ENCODE measurements at regions not wholly inside any gene's neighbourhood (a gene's known extent, or its start where the extent isn't known, plus 50 kb on each side); places are given as distances from the start of the nearest gene placed in this dataset.
A peak's percentile ranks its signal among the peaks of the same experiment; 100 is the strongest.

GRCh38 chr12:92478692-92479091 is 224.1 kb upstream of the PLEKHG7 start:
- Histone ChIP-seq H3F3A (replicated peaks; ENCODE audit: low read depth) (no peaks in the 10 kb centered on the region), H3K36me3 (ENCODE audit: insufficient read depth) (no peaks in the 10 kb centered on the region), H3K9me2 (ENCODE audit: insufficient read depth) (0 out of 2 replicates have a peak, but pooled peaks cover 5% of the 10 kb centered on the region), H3K27me3 (ENCODE audit: insufficient read depth) (no peaks in the 10 kb centered on the region), H4K20me1 (replicated peaks; ENCODE audit: insufficient read depth) (no peaks in the 10 kb centered on the region), H3K4me2 (no peak overlapping the region), H3K4me1 (ENCODE audit: insufficient read depth) (peaks cover 13% of the 10 kb centered on the region), H3K79me2 (replicated peaks; ENCODE audit: insufficient read depth) (no peaks in the 10 kb centered on the region), H2AFZ (peak overlapping the region; percentile 57; the same call in 1 of the 2 replicates), H3K4me3 (no peak overlapping the region), H3K27ac (ENCODE audit: low read depth) (no peak overlapping the region)
- H3K27ac Mint-ChIP-seq, result no peak overlapping the region
- DNase-seq (ENCODE audit: low spot score) (no peak), ATAC-seq (no peak)
- H3K36me3 Mint-ChIP-seq (ENCODE audit: low read depth), result no peaks in the 10 kb centered on the region; the same call in 2 of the 3 replicates
- H3K4me3 Mint-ChIP-seq, result no peak overlapping the region
- TF ChIP-seq EZH2 (IDR thresholded peaks at IDR 0.05; ENCODE audit: low read depth, unreplicated experiment) (no peak), ETS1 (IDR thresholded peaks at IDR 0.05) (no peak), EZH2phosphoT487 (IDR thresholded peaks at IDR 0.05; ENCODE audit: unreplicated experiment) (no peak), STAT1 (IDR thresholded peaks at IDR 0.05; ENCODE audit: unreplicated experiment) (no peak), ZNF331 (CRISPR knock-in tag; IDR thresholded peaks at IDR 0.05; ENCODE audit: low read depth) (no peak), CREB1 (CRISPR knock-in tag; IDR thresholded peaks at IDR 0.05; ENCODE audit: low read depth) (no peak), CTCF (conservative IDR thresholded peaks at IDR 0.05; ENCODE audit: low read depth in 2 of 2) (no peak), NANOG (IDR thresholded peaks at IDR 0.05; ENCODE audit: borderline replicate concordance) (no peak), POLR2AphosphoS5 (IDR thresholded peaks at IDR 0.05; ENCODE audit: low read depth) (no peak), ZNF114 (CRISPR knock-in tag; IDR thresholded peaks at IDR 0.05) (no peak), JUNB (IDR thresholded peaks at IDR 0.05; ENCODE audit: unreplicated experiment) (no peak)
- TF ChIP-seq, protein P1, sequence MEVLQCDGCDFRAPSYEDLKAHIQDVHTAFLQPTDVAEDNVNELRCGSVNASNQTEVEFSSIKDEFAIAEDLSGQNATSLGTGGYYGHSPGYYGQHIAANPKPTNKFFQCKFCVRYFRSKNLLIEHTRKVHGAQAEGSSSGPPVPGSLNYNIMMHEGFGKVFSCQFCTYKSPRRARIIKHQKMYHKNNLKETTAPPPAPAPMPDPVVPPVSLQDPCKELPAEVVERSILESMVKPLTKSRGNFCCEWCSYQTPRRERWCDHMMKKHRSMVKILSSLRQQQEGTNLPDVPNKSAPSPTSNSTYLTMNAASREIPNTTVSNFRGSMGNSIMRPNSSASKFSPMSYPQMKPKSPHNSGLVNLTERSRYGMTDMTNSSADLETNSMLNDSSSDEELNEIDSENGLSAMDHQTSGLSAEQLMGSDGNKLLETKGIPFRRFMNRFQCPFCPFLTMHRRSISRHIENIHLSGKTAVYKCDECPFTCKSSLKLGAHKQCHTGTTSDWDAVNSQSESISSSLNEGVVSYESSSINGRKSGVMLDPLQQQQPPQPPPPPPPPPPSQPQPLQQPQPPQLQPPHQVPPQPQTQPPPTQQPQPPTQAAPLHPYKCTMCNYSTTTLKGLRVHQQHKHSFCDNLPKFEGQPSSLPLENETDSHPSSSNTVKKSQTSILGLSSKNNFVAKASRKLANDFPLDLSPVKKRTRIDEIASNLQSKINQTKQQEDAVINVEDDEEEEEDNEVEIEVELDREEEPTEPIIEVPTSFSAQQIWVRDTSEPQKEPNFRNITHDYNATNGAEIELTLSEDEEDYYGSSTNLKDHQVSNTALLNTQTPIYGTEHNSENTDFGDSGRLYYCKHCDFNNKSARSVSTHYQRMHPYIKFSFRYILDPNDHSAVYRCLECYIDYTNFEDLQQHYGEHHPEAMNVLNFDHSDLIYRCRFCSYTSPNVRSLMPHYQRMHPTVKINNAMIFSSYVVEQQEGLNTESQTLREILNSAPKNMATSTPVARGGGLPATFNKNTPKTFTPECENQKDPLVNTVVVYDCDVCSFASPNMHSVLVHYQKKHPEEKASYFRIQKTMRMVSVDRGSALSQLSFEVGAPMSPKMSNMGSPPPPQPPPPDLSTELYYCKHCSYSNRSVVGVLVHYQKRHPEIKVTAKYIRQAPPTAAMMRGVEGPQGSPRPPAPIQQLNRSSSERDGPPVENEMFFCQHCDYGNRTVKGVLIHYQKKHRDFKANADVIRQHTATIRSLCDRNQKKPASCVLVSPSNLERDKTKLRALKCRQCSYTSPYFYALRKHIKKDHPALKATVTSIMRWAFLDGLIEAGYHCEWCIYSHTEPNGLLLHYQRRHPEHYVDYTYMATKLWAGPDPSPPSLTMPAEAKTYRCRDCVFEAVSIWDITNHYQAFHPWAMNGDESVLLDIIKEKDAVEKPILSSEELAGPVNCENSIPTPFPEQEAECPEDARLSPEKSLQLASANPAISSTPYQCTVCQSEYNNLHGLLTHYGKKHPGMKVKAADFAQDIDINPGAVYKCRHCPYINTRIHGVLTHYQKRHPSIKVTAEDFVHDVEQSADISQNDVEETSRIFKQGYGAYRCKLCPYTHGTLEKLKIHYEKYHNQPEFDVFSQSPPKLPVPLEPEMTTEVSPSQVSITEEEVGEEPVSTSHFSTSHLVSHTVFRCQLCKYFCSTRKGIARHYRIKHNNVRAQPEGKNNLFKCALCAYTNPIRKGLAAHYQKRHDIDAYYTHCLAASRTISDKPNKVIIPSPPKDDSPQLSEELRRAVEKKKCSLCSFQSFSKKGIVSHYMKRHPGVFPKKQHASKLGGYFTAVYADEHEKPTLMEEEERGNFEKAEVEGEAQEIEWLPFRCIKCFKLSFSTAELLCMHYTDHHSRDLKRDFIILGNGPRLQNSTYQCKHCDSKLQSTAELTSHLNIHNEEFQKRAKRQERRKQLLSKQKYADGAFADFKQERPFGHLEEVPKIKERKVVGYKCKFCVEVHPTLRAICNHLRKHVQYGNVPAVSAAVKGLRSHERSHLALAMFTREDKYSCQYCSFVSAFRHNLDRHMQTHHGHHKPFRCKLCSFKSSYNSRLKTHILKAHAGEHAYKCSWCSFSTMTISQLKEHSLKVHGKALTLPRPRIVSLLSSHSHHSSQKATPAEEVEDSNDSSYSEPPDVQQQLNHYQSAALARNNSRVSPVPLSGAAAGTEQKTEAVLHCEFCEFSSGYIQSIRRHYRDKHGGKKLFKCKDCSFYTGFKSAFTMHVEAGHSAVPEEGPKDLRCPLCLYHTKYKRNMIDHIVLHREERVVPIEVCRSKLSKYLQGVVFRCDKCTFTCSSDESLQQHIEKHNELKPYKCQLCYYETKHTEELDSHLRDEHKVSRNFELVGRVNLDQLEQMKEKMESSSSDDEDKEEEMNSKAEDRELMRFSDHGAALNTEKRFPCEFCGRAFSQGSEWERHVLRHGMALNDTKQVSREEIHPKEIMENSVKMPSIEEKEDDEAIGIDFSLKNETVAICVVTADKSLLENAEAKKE (CRISPR knock-in tag; IDR thresholded peaks at IDR 0.05), result no peak
- TF ChIP-seq, protein P2, sequence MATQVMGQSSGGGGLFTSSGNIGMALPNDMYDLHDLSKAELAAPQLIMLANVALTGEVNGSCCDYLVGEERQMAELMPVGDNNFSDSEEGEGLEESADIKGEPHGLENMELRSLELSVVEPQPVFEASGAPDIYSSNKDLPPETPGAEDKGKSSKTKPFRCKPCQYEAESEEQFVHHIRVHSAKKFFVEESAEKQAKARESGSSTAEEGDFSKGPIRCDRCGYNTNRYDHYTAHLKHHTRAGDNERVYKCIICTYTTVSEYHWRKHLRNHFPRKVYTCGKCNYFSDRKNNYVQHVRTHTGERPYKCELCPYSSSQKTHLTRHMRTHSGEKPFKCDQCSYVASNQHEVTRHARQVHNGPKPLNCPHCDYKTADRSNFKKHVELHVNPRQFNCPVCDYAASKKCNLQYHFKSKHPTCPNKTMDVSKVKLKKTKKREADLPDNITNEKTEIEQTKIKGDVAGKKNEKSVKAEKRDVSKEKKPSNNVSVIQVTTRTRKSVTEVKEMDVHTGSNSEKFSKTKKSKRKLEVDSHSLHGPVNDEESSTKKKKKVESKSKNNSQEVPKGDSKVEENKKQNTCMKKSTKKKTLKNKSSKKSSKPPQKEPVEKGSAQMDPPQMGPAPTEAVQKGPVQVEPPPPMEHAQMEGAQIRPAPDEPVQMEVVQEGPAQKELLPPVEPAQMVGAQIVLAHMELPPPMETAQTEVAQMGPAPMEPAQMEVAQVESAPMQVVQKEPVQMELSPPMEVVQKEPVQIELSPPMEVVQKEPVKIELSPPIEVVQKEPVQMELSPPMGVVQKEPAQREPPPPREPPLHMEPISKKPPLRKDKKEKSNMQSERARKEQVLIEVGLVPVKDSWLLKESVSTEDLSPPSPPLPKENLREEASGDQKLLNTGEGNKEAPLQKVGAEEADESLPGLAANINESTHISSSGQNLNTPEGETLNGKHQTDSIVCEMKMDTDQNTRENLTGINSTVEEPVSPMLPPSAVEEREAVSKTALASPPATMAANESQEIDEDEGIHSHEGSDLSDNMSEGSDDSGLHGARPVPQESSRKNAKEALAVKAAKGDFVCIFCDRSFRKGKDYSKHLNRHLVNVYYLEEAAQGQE (IDR thresholded peaks at IDR 0.05; ENCODE audit: unreplicated experiment), result no peak
- H3K27me3 Mint-ChIP-seq (ENCODE audit: insufficient read depth, low read depth, poor library complexity), result no peaks in the 10 kb centered on the region
- no peaks in the 10 kb centered on the region; the same call in 2 of the 3 replicates for H3K9me3 Mint-ChIP-seq
- H3K4me1 Mint-ChIP-seq, result peaks cover 10% of the 10 kb centered on the region

Measured in GM23338 (cell line).